Keratinocyte (primary cell): ENCODE measurements at regions not wholly inside any gene's neighbourhood (a gene's known extent, or its start where the extent isn't known, plus 50 kb on each side); places are given as distances from the start of the nearest gene placed in this dataset.

Experiments
- EZH2 ChIP-seq: IDR thresholded peaks from one replicate; pipeline ENCODE4 v1.6.1; 2012; ENCODE audit warnings: inconsistent platforms, mild to moderate bottlenecking, low read length, moderate library complexity
- TF ChIP-seq, protein P1 (sequence below), 3 experiments: IDR thresholded peaks in 1 of 3; conservative IDR thresholded peaks in 1 of 3; optimal IDR thresholded peaks in 1 of 3; 2 replicates in 2 of 3; 3 replicates in 1 of 3; pipeline versions ENCODE3 to v1.5.1; 2011; ENCODE audit warnings: low read length in 3 of 3, mild to moderate bottlenecking in 3 of 3, moderate library complexity in 2 of 3, control low read depth in 1 of 3, inconsistent platforms in 1 of 3; ENCODE audit not compliant: insufficient read depth in 2 of 3; ENCODE audit errors: extremely low read depth in 1 of 3

DNA sequence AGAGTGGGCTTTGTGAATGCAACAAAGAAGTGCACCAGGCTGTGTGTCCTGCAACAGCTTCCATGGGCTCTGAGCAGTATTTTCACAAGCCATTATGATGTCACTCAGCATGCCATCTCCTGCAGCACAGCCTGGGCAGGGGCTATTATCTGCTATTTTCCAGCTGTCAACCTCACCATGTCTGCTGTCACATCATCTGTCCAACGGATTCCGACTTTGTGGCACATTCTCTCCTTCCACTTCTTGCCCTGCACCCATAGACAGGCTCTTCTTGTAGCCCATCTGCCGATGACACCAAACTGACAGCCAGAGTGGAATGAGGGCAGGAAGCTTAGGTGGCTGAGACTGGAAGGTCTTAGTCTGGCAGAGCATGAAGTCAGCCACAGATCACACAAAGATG lies 691.9 kb downstream of the NTRK3 start:
- TF ChIP-seq EZH2 = no peak
- TF ChIP-seq, protein P1, sequence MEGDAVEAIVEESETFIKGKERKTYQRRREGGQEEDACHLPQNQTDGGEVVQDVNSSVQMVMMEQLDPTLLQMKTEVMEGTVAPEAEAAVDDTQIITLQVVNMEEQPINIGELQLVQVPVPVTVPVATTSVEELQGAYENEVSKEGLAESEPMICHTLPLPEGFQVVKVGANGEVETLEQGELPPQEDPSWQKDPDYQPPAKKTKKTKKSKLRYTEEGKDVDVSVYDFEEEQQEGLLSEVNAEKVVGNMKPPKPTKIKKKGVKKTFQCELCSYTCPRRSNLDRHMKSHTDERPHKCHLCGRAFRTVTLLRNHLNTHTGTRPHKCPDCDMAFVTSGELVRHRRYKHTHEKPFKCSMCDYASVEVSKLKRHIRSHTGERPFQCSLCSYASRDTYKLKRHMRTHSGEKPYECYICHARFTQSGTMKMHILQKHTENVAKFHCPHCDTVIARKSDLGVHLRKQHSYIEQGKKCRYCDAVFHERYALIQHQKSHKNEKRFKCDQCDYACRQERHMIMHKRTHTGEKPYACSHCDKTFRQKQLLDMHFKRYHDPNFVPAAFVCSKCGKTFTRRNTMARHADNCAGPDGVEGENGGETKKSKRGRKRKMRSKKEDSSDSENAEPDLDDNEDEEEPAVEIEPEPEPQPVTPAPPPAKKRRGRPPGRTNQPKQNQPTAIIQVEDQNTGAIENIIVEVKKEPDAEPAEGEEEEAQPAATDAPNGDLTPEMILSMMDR (optimal IDR thresholded peaks at IDR 0.05 in 1 of 3, IDR thresholded peaks at IDR 0.05 in 1 of 3, conservative IDR thresholded peaks at IDR 0.05 in 1 of 3; ENCODE audit: extremely low read depth in 1 of 3, insufficient read depth in 2 of 3, low read length in 3 of 3) = no peak
